NCI-H2227 (cell line): ENCODE measurements at regions not wholly inside any gene's neighbourhood (a gene's known extent, or its start where the extent isn't known, plus 50 kb on each side); places are given as distances from the start of the nearest gene placed in this dataset.

Source experiments
- DNase-seq: peaks from one replicate; lab custom pipeline; 2025; ENCODE audit not compliant: unreplicated experiment; lab: John Stamatoyannopoulos, UW

DNA sequence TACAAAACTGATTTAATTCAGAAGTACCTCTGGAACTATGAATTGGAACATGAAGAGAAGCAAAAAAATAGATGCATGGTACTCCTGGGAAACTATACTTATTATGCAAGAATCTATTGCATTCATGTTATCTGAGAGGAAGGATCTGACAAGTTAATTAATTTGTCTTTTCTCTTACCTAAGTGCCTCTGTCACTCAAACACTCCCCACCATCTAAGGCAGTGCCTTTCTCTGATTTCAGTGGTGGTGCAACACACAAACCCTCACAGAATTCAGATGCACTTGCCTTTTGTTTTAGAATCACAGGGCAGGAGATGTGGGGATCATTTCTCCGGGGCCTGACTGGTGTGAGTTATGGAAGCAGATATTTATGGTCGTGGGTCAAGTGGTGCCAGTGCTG is 52.5 kb upstream of the C9orf72 start:
- DNase-seq: no peak

DNA sequence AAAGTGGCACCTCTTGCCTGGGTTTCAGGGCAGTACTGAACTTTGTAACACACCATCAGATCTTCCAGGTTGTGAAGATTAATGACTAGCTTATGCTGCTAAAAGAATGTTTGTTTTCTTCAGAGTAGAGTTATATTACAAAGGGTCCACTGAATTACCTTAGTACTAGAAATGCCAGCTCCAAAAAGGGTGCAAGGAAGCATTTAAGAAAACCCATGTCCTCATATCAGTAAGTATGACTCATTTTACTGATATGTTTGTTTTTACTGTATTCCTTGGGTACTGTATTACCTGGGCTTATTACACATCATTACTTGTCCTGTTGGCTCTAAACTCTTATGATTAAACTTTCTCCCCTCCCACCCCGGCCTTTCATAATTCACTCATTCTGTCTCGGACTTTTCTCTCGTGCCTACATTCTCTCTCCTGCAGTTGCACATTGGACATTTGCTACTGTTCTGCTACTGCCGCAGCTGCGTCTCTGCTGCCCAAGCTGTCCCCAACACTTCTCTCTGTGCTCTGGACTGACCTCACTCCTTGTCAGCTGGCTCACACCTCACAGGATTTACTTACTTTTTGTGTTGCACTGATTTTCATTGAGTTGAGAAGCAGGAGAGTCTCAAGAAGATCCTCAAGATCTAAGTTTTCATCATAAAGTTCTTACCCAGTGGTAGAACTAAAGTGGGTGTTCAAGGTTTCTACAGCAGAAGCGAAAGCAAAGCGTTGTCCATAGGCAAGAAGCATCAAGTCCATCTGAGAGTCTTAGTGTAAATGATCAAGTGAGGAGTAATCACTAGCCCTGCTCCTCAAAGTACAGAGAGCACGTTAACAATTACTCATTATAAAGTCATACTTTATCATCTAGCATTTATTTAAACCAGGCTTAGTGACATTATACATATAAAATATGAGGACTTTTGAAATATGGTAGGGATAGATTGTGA is 53.2 kb upstream of the C9orf72 start:
- no peak for DNase-seq

DNA sequence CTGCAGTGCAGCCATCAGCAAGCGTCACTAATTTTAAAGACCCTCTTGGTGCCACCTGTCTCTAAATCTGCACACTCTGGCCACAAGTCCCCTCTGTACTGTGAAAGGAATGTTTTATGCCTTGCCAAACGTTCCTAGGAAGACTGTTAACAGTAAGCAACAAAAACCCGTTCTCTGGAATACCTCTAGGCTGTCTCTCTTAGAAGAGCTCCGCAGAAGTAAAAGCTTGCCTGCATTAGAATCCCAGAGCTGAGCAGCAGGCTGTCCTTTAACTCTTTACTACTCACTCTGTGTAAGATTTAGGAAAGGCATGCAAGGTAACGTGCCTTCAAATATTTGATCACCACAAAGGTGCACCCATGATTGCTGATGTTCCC is 53.9 kb upstream of the C9orf72 start:
- no peak for DNase-seq

DNA sequence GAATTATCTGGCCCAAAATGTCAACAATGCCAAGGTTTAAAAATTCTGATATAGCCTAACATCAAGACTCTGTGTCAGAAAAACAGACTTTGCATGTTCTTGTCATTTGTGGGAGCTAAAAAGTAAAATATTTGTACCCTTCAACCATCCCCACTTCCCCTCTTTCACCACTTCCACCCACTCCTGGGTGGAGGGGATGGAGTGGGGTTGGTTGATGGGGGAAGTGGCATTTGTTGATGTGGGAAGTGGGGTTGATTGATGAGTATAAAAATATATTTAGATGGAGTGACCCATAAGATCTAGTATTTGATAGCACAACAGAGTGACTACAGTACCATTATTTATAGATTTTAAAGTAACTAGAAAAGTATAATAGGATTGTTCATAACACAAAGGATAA is 55.0 kb upstream of the C9orf72 start:
- DNase-seq: no peak

DNA sequence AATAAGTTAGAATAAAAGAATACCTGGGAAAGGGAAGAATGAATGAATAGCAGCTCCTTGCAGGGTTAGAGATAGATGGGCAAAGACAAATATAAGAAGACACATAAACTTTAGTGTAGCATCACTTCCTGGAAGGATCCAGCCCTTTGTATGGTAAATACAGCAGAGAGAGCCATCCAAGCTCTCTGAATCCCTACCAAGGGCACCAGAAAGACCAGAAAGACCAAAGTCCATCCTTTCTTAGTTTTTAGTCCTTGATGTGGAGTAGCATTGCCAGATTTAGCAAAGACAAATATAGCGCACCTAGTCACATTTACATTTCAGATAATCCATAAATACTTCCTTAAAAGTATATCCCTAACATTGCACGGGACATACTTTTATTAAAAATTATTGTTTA is 56.1 kb upstream of the C9orf72 start:
- DNase-seq: no peak

DNA sequence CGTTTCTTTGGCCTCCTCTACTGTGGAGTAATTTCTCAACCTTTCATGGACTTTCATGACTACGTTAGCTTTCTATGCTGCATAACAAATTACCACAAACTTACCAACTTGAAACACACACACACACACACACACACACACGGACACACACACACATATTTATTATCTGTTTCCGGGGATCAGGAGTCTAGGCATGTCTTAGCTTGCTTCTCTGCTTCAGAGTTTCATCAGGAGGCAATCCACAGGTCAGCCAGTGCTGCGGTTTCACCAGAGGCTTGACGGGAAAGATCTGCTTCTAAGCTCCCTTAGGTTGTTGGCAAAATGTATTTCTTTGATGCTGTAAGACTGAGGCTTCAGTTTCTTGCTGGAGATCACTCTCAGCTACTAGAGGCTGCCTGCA is 59.0 kb upstream of the C9orf72 start:
- no peak for DNase-seq

DNA sequence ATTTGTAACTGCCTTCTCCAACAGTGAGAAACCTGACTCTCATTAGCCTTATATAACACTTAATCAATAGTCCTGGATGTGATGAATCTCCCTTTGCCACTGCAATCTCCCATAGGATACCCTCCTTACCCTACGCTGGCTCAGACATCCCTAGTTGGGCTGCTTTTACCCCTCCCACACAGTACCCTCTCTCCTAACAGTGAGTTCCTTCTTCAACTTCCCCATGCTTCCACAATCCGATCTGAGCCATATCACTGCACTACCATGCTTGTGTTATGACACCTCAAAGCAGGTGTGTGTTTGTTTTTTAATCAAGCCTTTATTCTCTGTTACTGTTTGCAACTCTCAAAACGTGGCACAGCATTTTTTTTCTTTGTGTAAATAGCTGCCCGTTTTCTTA is 60.5 kb upstream of the C9orf72 start:
- no peak for DNase-seq

DNA sequence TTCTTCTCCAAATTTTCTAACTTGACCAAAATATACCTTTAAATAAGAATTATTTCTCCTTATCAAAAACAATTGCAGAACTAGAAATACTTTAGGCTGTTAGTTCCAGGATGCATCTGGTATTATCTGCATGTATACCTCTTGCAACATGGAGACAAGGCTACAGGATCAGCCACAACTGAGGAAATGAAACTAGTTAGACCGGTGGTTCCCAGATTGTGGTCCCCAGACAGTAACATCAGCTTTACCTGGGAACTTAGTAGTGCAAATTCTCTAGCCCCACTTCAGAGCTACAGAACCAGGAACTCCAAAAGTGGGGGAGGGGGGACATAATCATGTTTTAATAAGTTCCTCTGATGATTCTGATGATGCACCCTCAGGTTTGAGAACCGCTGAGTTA is 61.6 kb upstream of the C9orf72 start:
- no peak for DNase-seq

DNA sequence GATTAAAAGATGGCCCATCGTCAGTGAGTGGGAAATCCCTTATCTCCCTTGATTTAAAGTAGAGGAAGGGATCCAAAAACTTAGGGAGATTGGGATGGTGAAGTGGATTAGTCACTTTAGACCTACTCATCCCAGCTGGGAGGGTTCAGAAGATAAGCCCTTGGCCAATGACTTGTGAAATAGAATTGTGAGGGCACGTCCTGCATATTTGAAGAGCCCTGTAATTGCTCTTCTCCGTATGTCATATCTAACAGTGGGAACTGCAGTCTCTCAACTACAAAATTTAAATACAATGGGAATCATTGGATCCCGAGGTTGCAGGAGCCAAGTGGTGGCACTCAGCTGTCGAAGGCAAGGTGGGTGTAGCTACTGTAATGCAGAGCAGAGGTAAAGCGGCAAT is 65.4 kb upstream of the C9orf72 start:
- DNase-seq: no peak

DNA sequence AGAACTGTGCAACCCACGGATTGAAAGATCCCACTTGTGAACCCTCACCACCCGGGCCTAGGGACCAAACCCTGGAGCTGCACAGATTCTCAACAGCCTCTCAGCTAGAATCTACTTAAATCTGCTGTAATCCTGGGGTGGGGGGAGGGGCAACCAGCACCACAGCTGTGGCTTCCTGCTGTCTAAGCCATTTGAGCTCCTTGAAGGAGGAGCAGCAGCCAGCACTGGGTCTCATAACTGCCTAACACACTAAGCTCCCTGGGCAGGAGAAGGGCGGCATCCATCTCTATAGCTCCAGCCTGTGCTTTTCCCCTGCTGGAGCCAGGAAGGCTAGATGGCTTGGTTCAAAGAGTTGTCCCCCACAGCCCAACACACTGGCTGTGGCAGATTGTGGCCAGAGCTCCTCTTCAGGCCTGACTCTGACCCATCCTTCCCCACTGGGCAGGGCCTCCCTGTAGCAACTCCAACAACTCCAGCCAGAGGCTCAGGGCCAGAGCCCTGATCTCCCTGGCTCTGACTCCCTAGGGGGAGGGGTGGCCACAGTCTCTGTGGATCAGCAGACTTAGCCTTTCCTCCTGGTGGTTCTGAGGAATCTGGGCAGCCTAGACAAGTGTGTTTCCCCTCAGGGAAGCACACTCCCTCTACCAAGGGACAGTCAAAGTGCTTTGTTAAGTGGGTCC is 72.0 kb upstream of the C9orf72 start:
- no peak for DNase-seq

DNA sequence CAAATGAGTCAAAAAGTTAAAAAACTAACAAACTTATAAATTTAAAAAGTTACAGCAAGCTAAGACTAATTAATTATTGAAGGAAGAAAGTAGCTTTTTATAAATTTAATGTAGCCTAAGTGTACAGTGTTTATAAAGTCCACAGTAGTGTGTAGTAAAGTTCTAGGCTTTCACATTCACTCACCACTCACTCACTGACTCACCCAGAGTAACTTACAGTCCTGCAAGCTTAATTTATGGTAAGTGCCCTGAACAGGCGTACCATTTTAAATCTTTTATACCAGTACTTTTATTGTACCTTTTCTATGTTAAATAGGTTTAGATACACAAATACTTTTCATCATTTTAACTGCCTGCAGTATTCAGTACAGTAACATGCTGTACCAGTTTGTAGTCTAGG is 80.0 kb upstream of the C9orf72 start:
- no peak for DNase-seq

DNA sequence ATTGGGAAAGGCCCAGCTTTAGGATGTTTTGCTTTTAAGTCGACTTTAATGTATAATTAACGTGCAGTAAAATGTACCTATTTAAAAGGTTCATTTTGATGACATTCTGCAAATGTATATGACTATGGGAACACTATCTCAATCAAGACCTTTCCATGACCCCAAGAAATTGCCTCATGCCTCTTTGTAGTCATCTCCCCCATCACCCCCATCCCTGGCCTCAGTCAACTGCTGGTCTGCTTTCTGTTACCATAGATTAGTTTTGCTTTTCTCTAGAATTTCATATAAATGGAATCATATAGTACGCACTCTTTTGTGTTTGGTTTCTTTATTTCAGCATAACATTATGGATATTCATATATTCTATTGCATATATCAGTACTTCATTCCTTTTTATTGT is 80.7 kb upstream of the C9orf72 start:
- no peak for DNase-seq

DNA sequence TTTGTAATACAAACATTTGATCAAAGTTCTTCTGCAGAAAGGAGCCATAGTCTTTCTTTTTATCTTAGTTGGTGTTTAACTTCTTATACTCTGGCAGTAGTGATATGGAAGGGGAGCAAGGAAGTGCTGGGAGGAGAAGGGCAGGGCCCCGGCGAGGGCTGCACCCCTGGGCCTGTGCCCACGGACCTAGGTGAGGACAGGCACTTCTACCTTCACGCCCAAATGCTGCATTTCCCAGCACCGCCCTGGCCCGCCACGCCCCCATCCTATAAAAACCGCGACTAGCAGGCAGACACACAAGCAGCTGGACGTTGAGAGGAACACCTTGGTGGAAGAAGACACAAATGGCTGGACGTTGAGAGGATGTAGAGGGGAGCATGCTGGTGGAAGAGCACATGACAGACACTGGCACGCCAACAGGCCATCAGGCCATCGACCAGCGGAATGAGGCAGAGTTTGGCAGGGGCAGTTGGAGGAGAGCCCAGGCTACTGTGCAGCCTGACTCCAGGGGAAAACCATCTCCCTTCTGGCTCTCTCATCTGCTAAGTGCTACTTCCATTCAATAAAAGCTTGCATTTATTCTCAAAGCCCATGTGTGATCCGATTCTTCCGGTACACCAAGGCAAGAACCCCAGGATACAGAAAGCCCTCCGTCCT is 81.5 kb upstream of the C9orf72 start:
- DNase-seq: no peak

DNA sequence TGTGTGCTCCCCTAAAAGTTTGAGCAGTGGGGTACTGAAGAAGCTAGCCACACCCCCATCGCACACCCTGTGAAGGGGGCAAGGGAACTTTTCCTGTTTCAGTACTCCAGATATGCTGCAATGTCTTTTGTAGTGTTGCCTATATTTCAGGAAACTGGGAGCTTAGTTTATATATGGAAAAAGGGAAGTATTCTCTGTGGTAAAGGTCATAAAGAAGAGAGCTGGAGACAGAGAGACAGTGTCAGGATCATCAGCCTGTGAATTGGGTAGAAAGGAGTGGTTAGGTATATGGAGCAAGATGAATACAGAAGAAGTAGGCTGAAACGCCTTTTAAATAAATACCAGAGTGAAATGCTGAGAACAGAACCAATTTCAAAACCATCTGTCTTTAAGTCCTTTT is 82.2 kb upstream of the C9orf72 start:
- DNase-seq: no peak

DNA sequence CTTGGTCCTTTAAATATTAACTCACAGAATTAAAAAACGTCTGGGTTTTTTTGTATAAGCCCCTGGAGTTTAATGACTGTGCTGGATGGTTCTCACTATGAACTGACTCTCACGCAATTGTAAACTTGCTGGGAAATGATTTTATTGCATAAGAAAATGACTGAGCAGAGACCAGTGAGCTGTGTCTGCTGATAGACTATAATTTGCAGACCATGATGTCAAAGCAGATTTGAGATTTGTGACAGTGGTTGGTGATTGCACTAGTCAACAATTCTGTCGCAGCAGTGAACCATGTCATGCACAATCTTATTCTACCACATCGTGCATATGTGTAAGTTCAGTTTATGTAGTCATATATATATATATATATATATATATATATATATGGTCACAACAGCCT is 85.7 kb upstream of the C9orf72 start:
- no peak for DNase-seq

DNA sequence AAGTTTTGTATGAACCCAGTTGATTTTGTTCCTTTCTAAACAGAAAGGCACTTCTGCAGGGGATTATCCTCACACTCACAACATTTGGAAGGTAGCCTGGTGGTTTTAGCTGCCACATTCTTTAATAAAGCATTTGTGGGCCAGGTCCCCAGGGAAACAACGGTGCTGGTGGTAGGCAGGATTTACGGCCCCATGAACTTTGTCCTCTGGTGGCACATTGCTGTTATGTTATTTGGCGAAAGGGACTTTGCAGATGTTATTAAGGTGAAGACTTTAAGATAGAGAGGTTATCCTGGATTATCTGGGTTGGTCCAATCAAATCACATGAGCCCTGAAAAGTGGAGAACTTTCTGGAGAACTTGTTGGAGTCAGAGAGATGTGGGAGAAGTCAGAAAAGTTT is 86.3 kb upstream of the C9orf72 start:
- DNase-seq: no peak

DNA sequence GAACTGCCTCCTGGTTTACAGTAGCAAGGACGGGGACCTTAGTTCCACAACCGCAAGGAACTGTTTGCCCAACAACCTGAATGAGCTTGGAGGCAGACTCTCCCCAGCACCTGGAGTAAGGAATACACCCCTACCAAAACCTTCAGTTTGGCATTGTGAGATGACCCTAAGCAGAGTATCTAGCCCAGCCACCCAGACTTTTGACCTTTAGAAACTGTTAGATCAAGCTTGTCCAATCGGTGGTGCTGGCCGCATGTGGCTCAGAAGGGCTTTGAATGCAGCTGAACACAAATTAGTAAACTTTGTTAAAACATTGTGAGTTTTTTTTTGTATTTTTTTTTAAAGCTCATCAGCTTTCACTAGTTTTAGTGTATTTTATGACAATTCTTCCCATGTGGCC is 86.9 kb upstream of the C9orf72 start:
- DNase-seq: no peak

DNA sequence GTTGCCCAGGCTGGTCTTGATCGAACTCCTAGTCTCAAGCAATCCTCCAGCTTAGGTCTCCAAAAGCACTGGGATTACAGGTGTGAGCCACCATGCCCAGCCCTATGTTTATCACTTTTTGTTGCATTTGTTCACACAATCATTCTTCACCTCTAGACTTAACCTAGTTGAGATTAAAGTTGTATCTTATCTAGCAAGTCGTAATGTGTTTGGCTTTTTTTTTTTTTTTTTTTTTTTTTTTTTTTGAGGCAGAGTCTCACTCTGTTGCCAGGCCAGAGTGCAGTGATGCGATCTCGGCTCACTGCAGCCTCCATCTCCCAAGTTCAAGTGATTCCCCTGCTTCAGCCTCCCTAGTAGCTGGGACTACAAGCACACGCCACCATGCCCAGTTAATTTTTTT is 90.2 kb upstream of the C9orf72 start:
- no peak for DNase-seq

DNA sequence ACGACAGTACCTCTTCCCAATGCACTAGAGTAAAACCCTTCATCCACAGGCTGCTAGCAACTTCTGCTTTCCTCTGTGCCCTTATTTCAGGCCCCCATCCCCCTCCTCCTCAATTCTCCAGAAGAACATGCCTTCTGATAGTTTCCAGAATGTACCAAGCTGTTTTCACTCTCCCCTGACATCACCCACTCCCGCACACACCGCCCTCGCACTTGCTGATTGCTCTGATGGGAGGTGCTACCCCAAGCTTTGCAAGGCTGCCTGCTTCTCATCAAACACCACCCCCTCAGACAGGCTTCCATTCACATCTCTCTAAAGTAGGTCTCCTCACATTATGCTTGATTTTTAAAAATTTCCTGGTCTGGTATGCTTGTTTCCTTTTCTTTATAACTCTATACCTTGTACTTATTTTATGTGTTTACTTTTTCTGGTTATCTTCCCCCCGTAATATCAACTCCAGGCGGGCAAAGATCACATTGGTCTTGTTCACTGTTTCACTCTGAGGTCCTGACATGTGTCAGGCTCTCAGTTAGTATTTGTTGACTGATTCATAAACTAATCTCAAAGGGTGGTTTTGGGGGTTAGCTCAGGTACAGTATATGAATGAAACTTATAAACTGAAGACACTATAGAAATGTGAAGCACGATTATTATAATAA is 91.0 kb upstream of the C9orf72 start:
- no peak for DNase-seq

DNA sequence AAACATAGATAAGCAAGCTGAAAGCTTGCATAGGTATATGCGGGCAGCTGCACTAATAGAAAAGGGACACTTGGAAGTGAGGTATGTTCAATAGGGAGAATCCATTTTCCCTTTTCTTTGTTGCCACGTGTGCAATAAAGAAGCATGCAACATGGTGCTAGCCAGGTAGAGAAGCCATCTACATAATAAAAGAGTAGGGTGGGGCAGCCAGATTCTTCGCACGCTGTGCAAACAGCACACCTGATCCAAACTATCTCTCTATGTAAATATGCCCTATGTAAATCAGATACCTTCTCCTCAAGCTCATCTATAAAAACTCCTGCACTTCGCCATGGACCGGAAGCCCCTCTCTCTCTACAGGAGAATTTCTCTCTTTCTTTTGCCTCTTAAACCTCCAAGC is 91.9 kb upstream of the C9orf72 start:
- DNase-seq: no peak

DNA sequence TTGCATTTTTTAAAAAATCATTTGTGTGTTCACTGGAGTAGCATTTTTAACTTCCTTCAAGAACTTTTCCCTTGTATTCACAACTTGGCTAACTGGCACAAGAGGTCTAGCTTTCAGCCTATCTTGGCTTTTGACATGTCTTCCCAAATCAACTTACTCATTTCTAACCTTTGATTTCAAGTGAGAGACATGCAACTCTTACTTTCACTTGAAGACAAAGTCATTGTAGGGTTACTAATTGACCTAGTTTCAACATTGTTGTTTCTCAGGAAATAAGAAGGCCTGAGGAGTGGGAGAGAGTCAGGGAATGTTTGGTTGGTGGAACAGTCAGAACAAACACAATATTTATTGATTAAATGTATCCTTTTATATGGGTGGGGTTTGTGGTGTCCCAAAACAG is 95.0 kb upstream of the C9orf72 start:
- DNase-seq: no peak

DNA sequence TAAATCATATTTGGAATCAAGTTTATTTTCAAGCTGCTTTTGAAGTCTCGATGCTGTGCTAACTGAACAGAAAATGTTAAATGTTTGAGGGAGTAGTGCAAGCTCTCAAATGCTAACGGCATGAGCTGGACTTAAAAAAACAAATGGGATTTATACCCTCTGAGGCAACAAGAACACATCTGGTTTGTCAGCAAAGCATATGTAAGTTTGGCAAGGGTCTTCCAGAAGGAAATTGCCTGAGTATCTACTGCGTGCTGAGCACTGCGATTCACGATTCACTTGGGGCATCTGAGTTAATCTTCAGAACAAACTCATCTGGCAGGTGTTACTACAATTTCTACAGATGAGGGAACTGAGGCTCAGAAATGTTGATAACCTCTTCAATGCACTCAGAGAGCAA is 98.4 kb upstream of the C9orf72 start:
- DNase-seq: no peak
